Activated T-cell treated with anti-CD3 and anti-CD28 coated beads for 24 hours (primary cell): ENCODE measurements at regions not wholly inside any gene's neighbourhood (a gene's known extent, or its start where the extent isn't known, plus 50 kb on each side); places are given as distances from the start of the nearest gene placed in this dataset.

Experiments used
- DNase-seq: peaks from one replicate; pipeline ENCODE4 v3.0.0-alpha.2; 2020; ENCODE audit warnings: low read depth

DNA sequence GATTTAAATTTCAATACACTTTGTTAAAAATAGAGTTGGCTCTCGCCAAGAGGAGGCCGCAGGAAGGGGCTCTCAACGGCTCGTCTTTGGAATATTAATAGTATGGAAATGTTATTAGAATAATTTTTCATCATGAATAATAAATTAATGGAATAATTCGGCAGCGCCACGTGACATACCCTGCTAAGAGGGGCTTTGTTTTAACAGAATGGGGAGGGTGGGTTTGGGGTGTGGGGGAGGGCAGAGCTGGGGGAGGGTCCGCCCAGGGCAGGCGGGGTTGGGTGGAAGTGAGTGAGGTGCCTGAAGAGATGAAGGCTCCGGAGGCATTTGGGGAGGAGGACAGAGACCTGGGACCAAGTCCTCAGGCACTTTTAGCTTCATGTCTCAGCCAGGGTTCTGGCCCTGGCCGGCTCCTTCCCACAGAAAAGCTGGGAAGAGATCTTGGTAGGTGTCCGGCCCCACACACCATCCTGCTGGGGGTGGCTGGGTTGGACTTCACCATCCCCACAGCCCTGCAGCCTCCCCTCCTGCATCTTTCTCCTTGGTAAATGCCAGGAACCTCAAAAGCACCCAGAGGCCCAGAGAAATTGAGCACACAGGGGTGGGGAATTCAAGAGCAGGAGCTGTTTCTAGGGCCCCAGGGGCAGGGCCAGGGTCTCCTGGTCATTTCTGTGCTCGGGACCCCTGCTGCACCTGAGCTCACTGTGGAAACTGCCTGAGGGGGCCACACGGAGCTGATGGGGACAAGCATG, 93.6 kb upstream of the BHLHE23 start:
- DNase-seq = no peak

DNA sequence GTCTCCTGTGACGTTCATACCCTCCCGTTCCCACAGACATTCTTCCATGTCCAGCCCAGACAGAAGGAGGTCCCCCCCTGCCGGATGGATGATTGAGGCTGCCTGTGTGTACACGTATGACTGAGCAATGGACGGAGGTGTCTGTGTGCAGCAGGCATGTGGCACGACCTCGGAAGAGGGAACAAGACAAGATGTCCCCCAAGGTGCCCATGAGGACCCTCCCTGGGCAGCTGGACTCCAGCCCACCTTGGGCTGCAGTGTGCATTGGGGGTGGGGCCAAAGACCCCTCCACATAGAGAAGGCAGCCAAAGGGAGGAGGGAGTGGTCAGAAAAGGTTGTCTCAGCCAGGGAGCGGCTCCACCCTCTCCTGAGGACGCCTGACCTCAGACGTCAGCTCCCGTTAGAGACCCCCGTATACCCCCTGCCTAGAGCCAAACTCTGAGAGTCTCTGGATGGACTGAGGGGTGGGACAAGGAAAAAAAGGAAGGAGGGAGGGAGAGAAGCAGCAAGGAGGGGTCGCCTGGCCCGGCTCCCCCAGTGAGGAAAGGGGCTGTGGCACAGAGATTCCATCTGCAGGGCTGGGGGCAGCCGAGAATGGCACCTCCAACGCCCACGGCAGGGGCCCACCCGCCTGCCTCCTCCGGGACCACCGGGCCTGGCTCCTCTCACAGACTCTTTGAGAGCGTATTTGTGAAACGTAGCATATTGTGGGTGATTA, 92.9 kb upstream of the BHLHE23 start:
- no peak for DNase-seq

DNA sequence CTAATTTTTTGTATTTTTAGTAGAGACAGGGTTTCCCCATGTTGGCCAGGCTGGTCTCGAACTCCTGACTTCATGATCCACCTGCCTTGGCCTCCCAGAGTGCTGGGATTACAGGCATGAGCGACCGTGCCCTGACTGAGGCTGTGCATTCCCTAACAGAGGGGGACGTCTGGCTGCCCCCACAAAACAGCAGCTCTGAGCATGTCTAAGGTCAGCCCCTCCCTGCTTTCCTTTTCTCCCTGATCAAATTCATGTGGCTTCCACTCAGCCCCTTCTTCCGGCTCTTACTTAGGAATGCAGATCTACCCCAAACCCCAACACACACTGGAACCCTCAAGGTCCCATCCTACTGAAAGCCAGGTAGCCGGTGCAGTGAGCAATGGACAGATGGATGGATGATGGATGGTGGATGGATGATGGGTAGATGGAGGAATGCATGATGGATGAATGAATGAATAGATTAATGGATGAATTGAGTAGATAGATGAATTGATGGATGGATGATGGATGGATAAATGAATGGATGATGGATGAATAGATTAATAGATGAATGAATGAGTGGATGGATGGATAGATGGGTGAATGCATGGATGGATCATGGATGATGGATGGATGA, 91.5 kb upstream of the BHLHE23 start:
- DNase-seq = no peak

DNA sequence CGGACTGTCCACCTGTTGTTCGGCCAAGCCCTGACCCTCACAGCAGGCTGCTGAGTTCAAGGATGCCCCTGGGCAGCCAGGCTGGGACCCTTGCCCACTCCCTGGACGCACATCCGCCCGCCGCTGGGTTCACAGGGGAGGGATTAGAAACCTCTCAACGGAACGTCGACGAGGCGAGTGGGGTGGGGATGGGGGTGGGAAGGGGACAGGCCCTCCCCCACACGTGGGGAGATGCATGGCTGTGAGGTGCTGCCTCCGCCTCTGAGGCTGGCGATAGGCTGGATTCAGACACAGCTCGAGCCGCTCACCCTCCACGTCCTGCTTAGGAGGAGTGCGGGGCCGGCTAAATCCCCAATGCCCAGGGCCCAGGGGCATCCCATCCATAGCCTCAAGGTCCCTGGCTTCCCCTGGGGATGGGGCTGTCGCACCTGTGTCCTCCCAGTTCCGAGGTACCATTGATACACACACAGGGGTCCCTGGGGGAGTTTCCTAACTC, 90.6 kb upstream of the BHLHE23 start:
- DNase-seq = no peak

GRCh38 chr20:63096681-63097335, 90.0 kb upstream of the BHLHE23 start:
- no peak for DNase-seq

DNA sequence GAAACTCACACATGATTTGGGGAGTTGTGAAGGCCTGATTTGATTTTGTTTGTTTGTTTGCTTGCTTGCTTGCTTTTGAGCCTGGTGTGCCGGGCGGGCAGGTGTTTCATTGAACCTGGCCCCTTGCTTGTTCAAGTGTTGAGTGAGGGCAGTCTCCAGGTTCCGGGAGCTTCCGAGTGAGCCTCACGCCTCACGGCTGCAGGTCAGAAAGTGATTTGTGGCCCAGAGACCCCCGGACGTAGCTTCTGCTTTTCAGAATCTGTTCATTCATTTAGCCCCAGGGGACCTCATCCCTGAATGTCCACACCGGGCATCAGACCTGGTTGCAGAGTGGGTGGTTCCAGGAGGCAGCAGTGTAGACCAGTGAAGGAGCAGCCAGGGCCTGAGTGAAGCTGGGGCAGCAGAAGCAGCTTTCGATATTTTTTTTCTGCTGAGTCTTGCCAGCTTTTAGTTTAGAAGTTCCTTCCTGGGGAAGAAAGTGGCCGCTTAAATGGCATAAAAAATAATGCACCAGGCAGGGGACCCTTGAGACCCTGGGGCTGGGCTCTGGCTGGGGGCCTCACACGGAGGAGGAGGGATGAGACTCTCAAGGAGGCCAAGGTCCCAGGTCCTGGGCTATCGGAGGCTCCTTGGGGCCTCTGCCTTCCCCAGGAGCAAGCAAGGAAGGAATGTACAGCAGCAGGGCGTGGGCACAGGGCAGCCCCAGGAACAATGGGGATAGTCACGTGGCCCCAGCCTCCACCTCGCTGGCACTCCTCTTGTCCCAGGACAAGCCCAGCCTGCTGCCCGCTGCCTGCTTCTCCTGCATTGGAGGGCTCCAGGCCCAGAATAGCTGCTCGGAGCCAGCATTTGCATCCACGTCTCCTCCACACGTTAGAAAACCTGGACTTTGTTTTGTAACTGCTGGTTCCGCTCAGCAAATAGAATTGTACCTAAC, 89.2 kb upstream of the BHLHE23 start:
- DNase-seq = no peak

- DNase-seq = no peak
These were observed 88.2 kb upstream of the BHLHE23 start for GRCh38 chr20:63094767-63095499.

DNA sequence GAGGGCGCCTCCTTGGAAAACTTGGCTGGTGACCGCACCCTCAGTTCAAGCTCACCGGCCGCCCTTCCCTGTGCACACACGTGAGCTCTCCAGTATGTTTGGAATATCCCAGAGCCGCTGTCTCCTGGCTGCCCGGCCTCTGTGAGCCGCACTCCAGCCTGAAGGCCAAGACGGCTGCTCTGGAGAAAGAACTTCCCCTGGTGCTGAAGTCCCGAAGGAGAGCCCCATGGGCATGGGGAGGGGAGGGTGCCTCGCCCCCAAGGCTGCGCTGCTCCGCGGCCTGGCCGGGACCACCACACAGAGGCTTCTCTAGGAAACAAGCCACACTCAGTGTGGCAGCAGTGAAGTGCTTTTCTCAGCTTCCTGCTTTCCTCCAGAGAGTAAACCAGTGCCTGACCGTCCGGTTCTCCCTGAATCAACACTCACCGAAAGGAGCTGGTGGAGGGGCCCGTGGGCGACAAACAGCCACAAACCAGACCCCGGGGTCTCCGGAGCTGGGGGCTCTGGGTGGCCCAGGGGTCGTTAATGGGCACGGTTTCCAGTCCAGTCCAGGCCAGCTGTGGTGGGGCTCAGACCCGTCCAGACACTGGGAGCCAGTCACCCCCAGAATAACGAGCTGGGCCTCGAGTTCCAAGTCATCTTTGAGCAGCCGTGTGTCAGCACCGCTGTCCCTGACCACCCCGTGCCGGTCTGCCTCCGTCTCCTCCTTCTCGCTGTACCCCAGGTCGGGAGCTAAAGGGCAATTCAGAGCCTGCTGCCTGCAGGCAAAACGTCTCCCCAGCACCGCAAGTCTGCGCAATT, 87.4 kb upstream of the BHLHE23 start:
- DNase-seq = no peak

DNA sequence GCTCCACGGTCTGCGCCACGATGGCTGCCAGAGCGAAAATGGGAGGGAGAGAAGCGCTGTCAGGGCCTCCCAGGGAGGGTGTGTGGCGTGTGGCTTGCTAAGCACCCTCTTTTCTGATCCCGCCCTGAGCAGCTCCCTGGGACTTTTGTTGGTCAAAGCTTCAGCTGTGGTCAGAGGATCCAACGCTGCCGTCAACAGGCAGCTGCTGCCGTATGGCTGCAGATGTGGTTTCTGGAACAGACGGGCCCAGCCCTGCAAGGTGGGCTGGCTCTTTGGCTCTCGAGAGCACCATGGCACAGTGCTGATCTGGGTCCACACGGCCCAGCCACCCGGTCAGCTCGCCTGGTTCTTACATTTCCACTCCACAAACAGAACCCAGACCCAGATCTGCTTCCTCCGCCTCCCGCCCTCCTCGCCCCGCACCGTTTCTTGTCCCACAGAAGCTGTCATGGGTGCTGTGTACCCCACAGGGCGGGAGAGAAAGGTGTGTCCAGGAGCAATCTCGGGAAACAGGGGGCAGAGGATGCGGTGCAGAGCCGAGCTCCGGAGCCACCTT, 86.0 kb upstream of the BHLHE23 start:
- DNase-seq = no peak

DNA sequence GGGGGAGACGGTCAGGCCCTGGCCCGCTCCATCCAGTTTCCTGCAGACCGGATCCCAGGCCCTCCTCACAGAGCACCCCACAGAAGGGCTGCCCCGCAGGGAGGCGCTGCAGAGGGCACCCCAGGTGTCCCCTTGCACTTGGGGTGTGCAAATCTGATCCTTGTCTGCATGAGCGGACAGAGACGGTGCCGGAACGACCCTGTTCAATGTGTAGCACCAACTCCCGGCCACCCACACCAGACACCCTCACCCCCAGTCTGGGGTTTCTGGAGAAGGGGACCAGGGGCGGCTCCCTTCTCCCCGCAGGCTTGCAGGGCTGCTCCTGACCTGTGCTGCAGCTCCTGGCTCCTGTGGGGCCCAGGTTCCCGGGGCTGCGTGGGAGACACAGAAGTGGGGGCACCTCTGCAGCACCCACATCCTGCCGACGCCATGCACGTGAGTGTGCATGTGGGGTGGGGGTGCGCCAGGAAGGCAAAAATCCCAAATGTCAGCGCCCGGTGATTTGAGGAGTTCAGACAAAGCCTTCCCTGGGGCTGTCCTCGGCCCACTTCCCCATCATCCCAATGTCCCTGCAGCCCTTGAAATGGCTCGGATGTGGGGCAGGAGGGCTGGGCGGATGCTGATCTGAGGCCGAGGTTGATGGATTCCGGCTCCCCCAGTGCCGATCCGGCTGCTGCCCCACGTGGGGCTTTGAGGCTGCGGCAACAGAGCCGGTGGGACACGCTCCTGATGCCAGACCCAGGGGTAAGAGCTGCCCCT, 85.3 kb upstream of the BHLHE23 start:
- no peak for DNase-seq

GRCh38 chr20:63090682-63091571, 84.2 kb upstream of the BHLHE23 start:
- no peak for DNase-seq

GRCh38 chr20:63090052-63090451, 83.3 kb upstream of the BHLHE23 start:
- DNase-seq = no peak

- DNase-seq = no peak
These were observed 82.5 kb upstream of the BHLHE23 start for GRCh38 chr20:63089051-63089907.

- DNase-seq = no peak
These were observed 81.3 kb upstream of the BHLHE23 start for GRCh38 chr20:63087872-63088680.

GRCh38 chr20:63087236-63087871, 80.6 kb upstream of the BHLHE23 start:
- no peak for DNase-seq
